Body of pancreas (tissue), 4 donors: ENCODE measurements at regions not wholly inside any gene's neighbourhood (a gene's known extent, or its start where the extent isn't known, plus 50 kb on each side); places are given as distances from the start of the nearest gene placed in this dataset.

Source experiments
- ATAC-seq: fragments of 150-250 bp; one replicate; pipeline ENCODE4 v1.9.1; 2016
- DNase-seq, 4 donors: peaks; one replicate each; pipeline ENCODE4 v3.0.0-alpha.2; 2019
- H3K27ac ChIP-seq, 4 donors: fragments of 200-600 bp; sonication (generic); 1 replicate in 3 of 4; 2 replicates in 1 of 4; pipeline versions ENCODE4 v1.5.1 to v1.6.1; 2016 to 2019; ENCODE audit warnings: mild to moderate bottlenecking in 1 of 4, mixed read lengths in 1 of 4, moderate library complexity in 1 of 4
- H3K27me3 ChIP-seq, 2 donors: fragments of 200-600 bp; sonication (generic); one replicate each; pipeline ENCODE4 v1.6.0; 2016; ENCODE audit warnings: mild to moderate bottlenecking in 1 of 2
- H3K36me3 ChIP-seq, 2 donors: fragments of 200-600 bp; sonication (generic); replicated peaks in 1 of 2; 2 replicates each; pipeline ENCODE4 v1.5.1; 2016; ENCODE audit warnings: low read depth in 2 of 2; ENCODE audit not compliant: insufficient read depth in 1 of 2
- H3K4me1 ChIP-seq: fragments of 200-600 bp; sonication (generic); one replicate; pipeline ENCODE4 v1.6.0; 2016
- H3K4me3 ChIP-seq, 2 donors: fragments of 200-600 bp; sonication (generic); 1 replicate in 1 of 2; 2 replicates in 1 of 2; pipeline ENCODE4 v1.5.1; 2016 to 2019
- H3K9me3 ChIP-seq, 3 donors: fragments of 200-600 bp; sonication (generic); 1 replicate in 2 of 3; 2 replicates in 1 of 3; pipeline ENCODE4 v1.5.1; 2016
- CTCF ChIP-seq, 7 experiments: fragments of 450-650 bp in 4 of 7; fragments of 200-600 bp in 3 of 7; sonication (generic) in 3 of 7; IDR thresholded peaks; one replicate each; pipeline ENCODE4 v1.5.1; 2016 to 2019; ENCODE audit warnings: antibody characterized with exemption in 7 of 7
- POLR2A ChIP-seq, 3 donors: fragments of 450-650 bp; IDR thresholded peaks; one replicate each; pipeline ENCODE4 v1.6.1; 2016; ENCODE audit warnings: antibody characterized with exemption in 3 of 3, mild to moderate bottlenecking in 2 of 3
- WGBS, 2 donors: methylation state at CpG; one replicate each; pipeline ENCODE4 v1.1.5; 2017; 5-methylcytosine and 5-hydroxymethylcytosine counted together
- intact Hi-C: fragments of 100-400 bp; cut with DNase I; formaldehyde crosslinking; loops from one replicate; pipeline ENCODE4 v1.15.1; 2023

- H3K27ac ChIP-seq: no peak overlapping the region
- no peak for TF ChIP-seq CTCF (IDR thresholded peaks at IDR 0.05)
- TF ChIP-seq POLR2A (IDR thresholded peaks at IDR 0.05): no peak
- intact Hi-C loops: no loop called here
- 59 to 82% methylated on average over 1 of the region's 1 CpG for WGBS, 2 donors
- H3K9me3 ChIP-seq: peaks cover 0 to 11% (median 0%) of the 10 kb centered on the region in 3 donors
- no peaks in the 10 kb centered on the region for H3K36me3 ChIP-seq
- no peaks in the 10 kb centered on the region for H3K4me1 ChIP-seq
- DNase-seq (no peak), ATAC-seq (no peak)
- no peak overlapping the region for H3K4me3 ChIP-seq
- H3K27me3 ChIP-seq: no peaks in the 10 kb centered on the region
Measured at GRCh38 chr4:22287631-22288030, 228.2 kb downstream of the ADGRA3 start.

DNA sequence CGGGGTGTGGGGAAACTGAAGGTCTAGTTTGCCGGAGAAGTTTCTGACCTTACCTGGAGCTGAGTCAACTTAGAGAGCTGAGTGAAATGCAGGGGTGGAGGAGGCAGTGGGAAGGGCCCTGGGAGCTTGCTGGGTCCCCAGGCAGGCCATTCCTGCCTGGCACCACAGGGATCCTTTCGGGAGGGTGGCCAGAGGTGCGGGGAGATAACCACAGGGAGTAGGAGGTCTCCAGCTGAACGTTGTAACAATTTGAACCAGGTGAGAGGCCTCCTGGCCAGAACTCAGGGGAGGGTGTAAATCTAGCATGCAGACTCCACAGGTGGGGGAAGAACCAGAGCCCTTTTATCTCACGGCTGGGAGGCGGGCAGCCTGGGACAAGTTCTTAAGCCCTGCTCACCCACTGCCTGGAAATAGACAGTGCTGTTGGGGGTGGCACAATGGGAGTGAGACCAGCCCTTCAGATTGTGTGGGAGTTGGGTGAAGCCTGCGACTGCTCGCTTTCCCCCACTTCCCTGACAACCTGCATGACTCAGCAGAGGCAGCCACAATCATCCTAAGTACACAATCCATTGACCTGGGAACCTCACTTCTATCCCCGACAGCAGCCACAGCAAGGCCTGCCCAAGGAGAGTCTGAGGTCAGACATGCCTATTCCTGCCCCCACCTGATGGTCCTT lies 247.4 kb downstream of the ADGRA3 start:
- Histone ChIP-seq H3K36me3 (no peaks in the 10 kb centered on the region), H3K27ac (no peak overlapping the region), H3K27me3 (no peaks in the 10 kb centered on the region), H3K4me3 (no peak overlapping the region), H3K9me3 (peaks cover 0 to 6% (median 0%) of the 10 kb centered on the region in 3 donors), H3K4me1 (no peaks in the 10 kb centered on the region)
- no peak for TF ChIP-seq CTCF (IDR thresholded peaks at IDR 0.05)
- no peak for TF ChIP-seq POLR2A (IDR thresholded peaks at IDR 0.05)
- ATAC-seq (no peak), DNase-seq (no peak)
- intact Hi-C loops: no loop called here
- 50 to 54% methylated on average over 10 of the region's 10 CpGs for WGBS, 2 donors

GRCh38 chr4:22264261-22264660 lies 251.6 kb downstream of the ADGRA3 start:
- H3K36me3 ChIP-seq: no peaks in the 10 kb centered on the region
- H3K27ac ChIP-seq: no peak overlapping the region
- H3K9me3 ChIP-seq: peaks cover 0 to 5% (median 0%) of the 10 kb centered on the region in 3 donors
- WGBS, 2 donors: 73 to 75% methylated on average over 7 of the region's 7 CpGs
- no peaks in the 10 kb centered on the region for H3K4me1 ChIP-seq
- H3K27me3 ChIP-seq: no peaks in the 10 kb centered on the region
- intact Hi-C loops: no loop called here
- no peak for TF ChIP-seq POLR2A (IDR thresholded peaks at IDR 0.05)
- TF ChIP-seq CTCF (IDR thresholded peaks at IDR 0.05): no peak
- no peak for ATAC-seq
- no peak for DNase-seq
- H3K4me3 ChIP-seq: no peak overlapping the region

DNA sequence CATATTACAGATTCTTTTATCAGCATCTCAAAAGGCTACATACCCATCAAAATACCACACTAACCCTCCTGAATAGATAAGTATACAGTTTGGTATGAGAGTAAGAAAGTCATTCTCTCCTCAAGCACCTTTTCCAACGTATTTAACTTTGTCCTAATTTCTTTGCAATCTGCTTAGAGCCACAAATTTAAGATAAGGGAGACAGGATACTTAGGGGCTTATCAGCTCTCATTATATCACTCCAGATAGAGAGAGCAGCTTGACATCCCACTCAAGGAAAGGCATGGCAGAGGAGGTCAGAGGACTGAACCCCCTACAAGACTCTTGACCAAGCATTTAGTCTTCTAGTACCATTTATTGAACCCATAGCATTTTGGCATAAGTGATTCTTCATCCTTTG lies 262.4 kb downstream of the ADGRA3 start:
- no peaks in the 10 kb centered on the region for H3K4me1 ChIP-seq
- ATAC-seq: no peak
- TF ChIP-seq CTCF (IDR thresholded peaks at IDR 0.05) (no peak), POLR2A (IDR thresholded peaks at IDR 0.05) (no peak)
- no peak for DNase-seq
- intact Hi-C loops: no loop called here
- 0 to 6% methylated on average over 1 of the region's 1 CpG for WGBS, 2 donors
- H3K4me3 ChIP-seq: no peak overlapping the region
- H3K9me3 ChIP-seq: no peaks in the 10 kb centered on the region
- H3K27me3 ChIP-seq: peaks cover 0 to 4% of the 10 kb centered on the region in 2 donors
- H3K27ac ChIP-seq: no peak overlapping the region
- H3K36me3 ChIP-seq: no peaks in the 10 kb centered on the region

DNA sequence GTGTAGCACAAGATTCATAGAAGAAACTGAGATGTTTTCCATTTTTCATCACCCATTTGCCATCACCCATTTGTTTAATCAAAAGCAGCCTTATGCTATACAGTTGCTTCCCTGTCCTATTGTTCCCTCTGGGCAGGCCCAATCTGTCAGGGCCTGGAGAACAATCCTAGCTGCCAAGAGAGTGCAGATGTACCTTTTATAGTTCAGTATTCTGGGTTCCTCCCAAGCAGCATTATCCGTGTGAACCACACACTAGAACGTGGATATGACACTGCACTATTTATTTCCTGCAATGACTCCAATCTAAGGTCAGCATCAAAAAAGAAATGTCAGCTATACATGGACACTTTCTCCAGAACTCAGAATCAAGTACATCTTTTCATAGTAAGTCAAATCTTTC lies 269.0 kb downstream of the ADGRA3 start:
- Histone ChIP-seq H3K27ac (no peak overlapping the region), H3K36me3 (no peaks in the 10 kb centered on the region), H3K4me3 (no peak overlapping the region), H3K4me1 (no peaks in the 10 kb centered on the region), H3K27me3 (no peaks in the 10 kb centered on the region), H3K9me3 (no peaks in the 10 kb centered on the region)
- TF ChIP-seq POLR2A (IDR thresholded peaks at IDR 0.05): no peak
- TF ChIP-seq CTCF (IDR thresholded peaks at IDR 0.05): no peak
- intact Hi-C loops: no loop called here
- DNase-seq (no peak), ATAC-seq (no peak)
- 32 to 37% methylated on average over 2 of the region's 2 CpGs for WGBS, 2 donors
